Esophagus squamous epithelium (tissue), 4 donors: ENCODE measurements at regions not wholly inside any gene's neighbourhood (a gene's known extent, or its start where the extent isn't known, plus 50 kb on each side); places are given as distances from the start of the nearest gene placed in this dataset.

Experiments used
- POLR2A ChIP-seq, 4 donors: fragments of 450-650 bp; IDR thresholded peaks; one replicate each; pipeline ENCODE4 v1.6.1; 2017; ENCODE audit warnings: antibody characterized with exemption in 4 of 4, mild to moderate bottlenecking in 4 of 4, moderate library complexity in 3 of 4
- TF ChIP-seq, protein P1 (sequence below), 6 experiments: fragments of 450-650 bp in 4 of 6; fragments of 200-600 bp in 2 of 6; sonication (generic) in 2 of 6; IDR thresholded peaks; one replicate each; pipeline ENCODE4 v1.5.1; 2016 to 2019; ENCODE audit warnings: antibody characterized with exemption in 6 of 6, mild to moderate bottlenecking in 4 of 6, moderate library complexity in 4 of 6

DNA sequence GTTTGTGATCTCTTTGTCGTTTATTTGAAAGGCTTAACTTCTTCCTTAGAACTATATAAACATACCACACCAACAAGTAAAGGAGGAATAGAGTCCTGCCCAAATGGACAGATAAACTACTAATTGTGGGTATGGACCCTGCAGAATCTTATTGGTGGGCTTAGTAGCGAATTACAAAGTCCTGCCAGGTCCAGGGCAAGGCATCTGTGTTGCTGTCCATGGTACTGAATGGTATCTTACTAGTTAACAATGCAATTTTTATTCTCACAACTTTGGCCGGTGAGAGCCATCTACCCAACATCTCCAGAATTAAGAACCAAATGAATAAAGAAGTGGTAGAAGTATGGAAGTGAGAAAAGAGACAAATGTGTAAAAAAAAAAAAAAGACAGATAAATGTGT, 1782.4 kb upstream of the WWC1 start:
- TF ChIP-seq, protein P1, sequence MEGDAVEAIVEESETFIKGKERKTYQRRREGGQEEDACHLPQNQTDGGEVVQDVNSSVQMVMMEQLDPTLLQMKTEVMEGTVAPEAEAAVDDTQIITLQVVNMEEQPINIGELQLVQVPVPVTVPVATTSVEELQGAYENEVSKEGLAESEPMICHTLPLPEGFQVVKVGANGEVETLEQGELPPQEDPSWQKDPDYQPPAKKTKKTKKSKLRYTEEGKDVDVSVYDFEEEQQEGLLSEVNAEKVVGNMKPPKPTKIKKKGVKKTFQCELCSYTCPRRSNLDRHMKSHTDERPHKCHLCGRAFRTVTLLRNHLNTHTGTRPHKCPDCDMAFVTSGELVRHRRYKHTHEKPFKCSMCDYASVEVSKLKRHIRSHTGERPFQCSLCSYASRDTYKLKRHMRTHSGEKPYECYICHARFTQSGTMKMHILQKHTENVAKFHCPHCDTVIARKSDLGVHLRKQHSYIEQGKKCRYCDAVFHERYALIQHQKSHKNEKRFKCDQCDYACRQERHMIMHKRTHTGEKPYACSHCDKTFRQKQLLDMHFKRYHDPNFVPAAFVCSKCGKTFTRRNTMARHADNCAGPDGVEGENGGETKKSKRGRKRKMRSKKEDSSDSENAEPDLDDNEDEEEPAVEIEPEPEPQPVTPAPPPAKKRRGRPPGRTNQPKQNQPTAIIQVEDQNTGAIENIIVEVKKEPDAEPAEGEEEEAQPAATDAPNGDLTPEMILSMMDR (IDR thresholded peaks at IDR 0.05), result no peak
- TF ChIP-seq POLR2A (IDR thresholded peaks at IDR 0.05), result no peak
